ENCODE measurements at regions not wholly inside any gene's neighbourhood (a gene's known extent, or its start where the extent isn't known, plus 50 kb on each side); places are given as distances from the start of the nearest gene placed in this dataset.

GRCh38 chr5:68380078-68380477 lies 164.5 kb downstream of the PIK3R1 start:
- no peak for DNase-seq

- DNase-seq, result no peak
Measured at GRCh38 chr5:68381060-68381459, 165.5 kb downstream of the PIK3R1 start.

GRCh38 chr5:68381909-68382308 lies 166.4 kb downstream of the PIK3R1 start:
- no peak for DNase-seq

GRCh38 chr5:68382640-68383039 lies 167.1 kb downstream of the PIK3R1 start:
- no peak for DNase-seq

GRCh38 chr5:68383888-68384310 lies 168.3 kb downstream of the PIK3R1 start:
- no peak for DNase-seq

- DNase-seq, result no peak
Measured at GRCh38 chr5:68384936-68385594, 169.5 kb downstream of the PIK3R1 start.

- DNase-seq, result no peak
Measured at GRCh38 chr5:68385936-68386335, 170.4 kb downstream of the PIK3R1 start.

GRCh38 chr5:68387074-68387796 lies 171.7 kb downstream of the PIK3R1 start:
- no peak for DNase-seq

- DNase-seq, result no peak
Measured at GRCh38 chr5:68389618-68390017, 174.1 kb downstream of the PIK3R1 start.

- no peak for DNase-seq
Measured at GRCh38 chr5:68392617-68393016, 177.1 kb downstream of the PIK3R1 start.

- DNase-seq, result no peak
Measured at GRCh38 chr5:68395302-68395701, 179.7 kb downstream of the PIK3R1 start.

- no peak for DNase-seq
Measured at GRCh38 chr5:68395926-68396511, 180.5 kb downstream of the PIK3R1 start.

GRCh38 chr5:68396722-68397121 lies 181.2 kb downstream of the PIK3R1 start:
- no peak for DNase-seq

- no peak for DNase-seq
Measured at GRCh38 chr5:68398146-68398812, 182.7 kb downstream of the PIK3R1 start.

GRCh38 chr5:68403301-68403700 lies 187.7 kb downstream of the PIK3R1 start:
- DNase-seq, result no peak

- DNase-seq, result no peak
Measured at GRCh38 chr5:68404246-68404645, 188.7 kb downstream of the PIK3R1 start.

GRCh38 chr5:68405026-68405684 lies 189.6 kb downstream of the PIK3R1 start:
- DNase-seq, result no peak

GRCh38 chr5:68405784-68406743 lies 190.5 kb downstream of the PIK3R1 start:
- DNase-seq, result no peak

- DNase-seq, result no peak
Measured at GRCh38 chr5:68406767-68407241, 191.2 kb downstream of the PIK3R1 start.

- DNase-seq, result no peak
Measured at GRCh38 chr5:68407311-68408239, 192.0 kb downstream of the PIK3R1 start.
